PC-9 (cell line): ENCODE measurements at regions not wholly inside any gene's neighbourhood (a gene's known extent, or its start where the extent isn't known, plus 50 kb on each side); places are given as distances from the start of the nearest gene placed in this dataset.

Experiments
- EZH2 ChIP-seq: fragments of 200-600 bp; sonication (generic); IDR thresholded peaks from 2 replicates; pipeline ENCODE4 v1.8.0; 2017; ENCODE audit warnings: antibody characterized with exemption, low read depth
- TF ChIP-seq, protein P1 (sequence below): fragments of 200-600 bp; sonication (generic); conservative IDR thresholded peaks from 2 replicates; pipeline ENCODE4 v1.6.1; 2017; ENCODE audit warnings: mixed run types, antibody characterized with exemption, mild to moderate bottlenecking, moderate library complexity

DNA sequence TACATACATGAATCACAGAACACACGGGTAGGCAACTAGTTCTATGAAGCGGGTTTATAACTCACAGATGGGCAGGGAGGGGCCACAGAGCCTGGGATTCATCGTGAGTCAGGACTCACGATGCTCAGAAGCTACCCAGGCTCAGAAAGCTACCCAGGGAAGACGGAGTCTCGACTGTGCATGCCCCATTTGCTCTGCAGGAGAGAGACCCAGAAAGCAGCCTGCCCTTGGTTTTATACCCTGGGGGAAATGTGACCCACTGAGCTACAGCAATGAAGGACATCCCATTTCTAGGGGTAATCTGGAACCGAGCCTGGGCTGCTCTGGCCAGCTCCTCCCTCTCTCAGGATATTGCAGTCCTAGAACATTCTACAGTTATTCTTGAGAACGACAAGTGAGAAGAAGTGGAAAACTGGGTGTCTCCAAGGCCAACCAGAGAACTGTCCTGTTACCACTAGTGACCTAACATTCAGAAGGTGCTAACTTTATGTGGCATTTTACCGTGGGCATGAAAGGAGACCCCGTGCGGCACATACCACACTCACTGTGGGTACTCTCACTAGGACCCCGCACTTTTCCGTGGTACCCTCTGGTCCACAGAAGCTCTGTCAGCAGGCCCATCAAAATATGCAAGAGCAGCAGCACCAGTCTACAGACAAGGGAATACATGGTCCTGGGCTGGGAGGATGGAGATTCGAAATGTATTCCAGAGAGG lies 201.9 kb upstream of the PMEPA1 start:
- TF ChIP-seq EZH2 = no peak
- TF ChIP-seq, protein P1, sequence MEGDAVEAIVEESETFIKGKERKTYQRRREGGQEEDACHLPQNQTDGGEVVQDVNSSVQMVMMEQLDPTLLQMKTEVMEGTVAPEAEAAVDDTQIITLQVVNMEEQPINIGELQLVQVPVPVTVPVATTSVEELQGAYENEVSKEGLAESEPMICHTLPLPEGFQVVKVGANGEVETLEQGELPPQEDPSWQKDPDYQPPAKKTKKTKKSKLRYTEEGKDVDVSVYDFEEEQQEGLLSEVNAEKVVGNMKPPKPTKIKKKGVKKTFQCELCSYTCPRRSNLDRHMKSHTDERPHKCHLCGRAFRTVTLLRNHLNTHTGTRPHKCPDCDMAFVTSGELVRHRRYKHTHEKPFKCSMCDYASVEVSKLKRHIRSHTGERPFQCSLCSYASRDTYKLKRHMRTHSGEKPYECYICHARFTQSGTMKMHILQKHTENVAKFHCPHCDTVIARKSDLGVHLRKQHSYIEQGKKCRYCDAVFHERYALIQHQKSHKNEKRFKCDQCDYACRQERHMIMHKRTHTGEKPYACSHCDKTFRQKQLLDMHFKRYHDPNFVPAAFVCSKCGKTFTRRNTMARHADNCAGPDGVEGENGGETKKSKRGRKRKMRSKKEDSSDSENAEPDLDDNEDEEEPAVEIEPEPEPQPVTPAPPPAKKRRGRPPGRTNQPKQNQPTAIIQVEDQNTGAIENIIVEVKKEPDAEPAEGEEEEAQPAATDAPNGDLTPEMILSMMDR = no peak
